Right lobe of liver (tissue), 4 donors: ENCODE measurements at regions not wholly inside any gene's neighbourhood (a gene's known extent, or its start where the extent isn't known, plus 50 kb on each side); places are given as distances from the start of the nearest gene placed in this dataset.

Experiments used
- POLR2A ChIP-seq: fragments of 450-650 bp; IDR thresholded peaks from one replicate; pipeline ENCODE4 v1.6.1; 2017; ENCODE audit warnings: antibody characterized with exemption, mild to moderate bottlenecking
- TF ChIP-seq, protein P1 (sequence below), 4 donors: fragments of 200-600 bp in 3 of 4; fragments of 450-650 bp in 1 of 4; IDR thresholded peaks; one replicate each; pipeline versions ENCODE4 v1.5.1 to v1.8.0; 2016 to 2022; ENCODE audit warnings: antibody characterized with exemption in 4 of 4, mild to moderate bottlenecking in 2 of 4
- donor health status: DM: no; HTN: no; CAD: no.
- donor health status: DM: no; HTN: no; CAD: no.
- donor health status: DM: no; HTN: yes; CAD: no.

GRCh38 chr4:162841753-162842152, 324.9 kb downstream of the NAF1 start:
- TF ChIP-seq, protein P1, sequence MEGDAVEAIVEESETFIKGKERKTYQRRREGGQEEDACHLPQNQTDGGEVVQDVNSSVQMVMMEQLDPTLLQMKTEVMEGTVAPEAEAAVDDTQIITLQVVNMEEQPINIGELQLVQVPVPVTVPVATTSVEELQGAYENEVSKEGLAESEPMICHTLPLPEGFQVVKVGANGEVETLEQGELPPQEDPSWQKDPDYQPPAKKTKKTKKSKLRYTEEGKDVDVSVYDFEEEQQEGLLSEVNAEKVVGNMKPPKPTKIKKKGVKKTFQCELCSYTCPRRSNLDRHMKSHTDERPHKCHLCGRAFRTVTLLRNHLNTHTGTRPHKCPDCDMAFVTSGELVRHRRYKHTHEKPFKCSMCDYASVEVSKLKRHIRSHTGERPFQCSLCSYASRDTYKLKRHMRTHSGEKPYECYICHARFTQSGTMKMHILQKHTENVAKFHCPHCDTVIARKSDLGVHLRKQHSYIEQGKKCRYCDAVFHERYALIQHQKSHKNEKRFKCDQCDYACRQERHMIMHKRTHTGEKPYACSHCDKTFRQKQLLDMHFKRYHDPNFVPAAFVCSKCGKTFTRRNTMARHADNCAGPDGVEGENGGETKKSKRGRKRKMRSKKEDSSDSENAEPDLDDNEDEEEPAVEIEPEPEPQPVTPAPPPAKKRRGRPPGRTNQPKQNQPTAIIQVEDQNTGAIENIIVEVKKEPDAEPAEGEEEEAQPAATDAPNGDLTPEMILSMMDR (IDR thresholded peaks at IDR 0.05), result no peak
- TF ChIP-seq POLR2A, result no peak
